OCI-LY3 (cell line): ENCODE measurements at regions not wholly inside any gene's neighbourhood (a gene's known extent, or its start where the extent isn't known, plus 50 kb on each side); places are given as distances from the start of the nearest gene placed in this dataset.

ENCODE experiments used
- CTCF ChIP-seq: fragments of 200-600, 300-600 bp; sonication (generic); IDR thresholded peaks from 2 replicates; pipeline ENCODE4 v1.5.1; 2014; ENCODE audit warnings: antibody characterized with exemption, low read length, low read depth
- EZH2phosphoT487 ChIP-seq: fragments of 200-600 bp; shearing (Covaris generic); IDR thresholded peaks from 2 replicates; pipeline ENCODE4 v1.6.1; 2018; ENCODE audit warnings: antibody characterized with exemption, mixed run types, low read depth

DNA sequence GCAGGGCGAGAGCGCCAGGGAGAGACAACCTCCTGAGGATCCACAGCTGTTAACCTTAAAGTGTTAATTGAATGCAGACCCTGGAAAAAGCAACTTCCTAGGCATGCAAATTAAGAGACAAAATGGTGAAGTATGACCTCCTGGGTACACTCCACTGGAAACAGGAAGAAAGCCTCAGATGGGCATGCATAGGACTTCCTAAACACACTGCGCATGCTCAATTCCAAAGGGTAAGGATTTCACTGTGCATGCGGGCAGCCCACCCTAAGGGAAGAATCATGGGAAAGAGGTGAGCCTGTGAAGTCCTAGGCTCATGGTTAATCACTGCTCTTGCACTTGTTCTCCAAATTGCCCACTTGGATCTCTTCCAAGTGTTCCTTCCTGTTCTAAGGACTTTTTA is 80.5 kb upstream of the CAPRIN2 start:
- no peak for TF ChIP-seq EZH2phosphoT487
- no peak for TF ChIP-seq CTCF
